ENCODE measurements at regions not wholly inside any gene's neighbourhood (a gene's known extent, or its start where the extent isn't known, plus 50 kb on each side); places are given as distances from the start of the nearest gene placed in this dataset.

DNA sequence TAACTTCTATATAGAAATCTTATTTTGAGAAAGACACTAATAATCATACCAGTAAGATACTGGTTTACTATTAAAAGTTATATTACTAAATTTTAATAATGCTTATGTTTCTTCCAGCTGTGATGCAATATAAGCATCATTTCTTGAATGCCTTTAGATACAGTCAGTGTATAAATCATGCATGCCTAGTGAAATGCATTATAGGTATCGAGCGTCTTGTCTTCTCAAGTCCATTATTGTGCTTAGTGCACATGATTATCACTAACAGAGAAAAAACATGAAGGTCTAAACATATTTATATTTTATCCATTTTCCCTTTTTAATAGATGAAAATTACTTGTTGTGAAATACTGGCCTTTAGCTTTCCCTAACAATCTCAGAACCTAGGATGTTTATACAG, 1021.5 kb upstream of the AGA start:
- FAIRE-seq (no peak), ATAC-seq (no peak), DNase-seq (ENCODE audit: low read depth, low spot score) (no peak)
- 22% methylated on average over 2 of the region's 2 CpGs for WGBS (ENCODE audit: insufficient coverage, insufficient replicate concordance, low lambda C conversion rate, missing lambda C conversion rate)
- Histone ChIP-seq H3K36me3 (ENCODE audit: control insufficient read depth in 2 of 2, insufficient read depth in 2 of 2, low read length in 1 of 2) (no peaks in the 10 kb centered on the region), H2AFZ (ENCODE audit: control insufficient read depth, low read depth, low read length) (no peak overlapping the region), H4K20me1 (ENCODE audit: control insufficient read depth, insufficient read depth) (no peaks in the 10 kb centered on the region), H3K4me1 (ENCODE audit: control insufficient read depth, insufficient read depth, low read length) (no peaks in the 10 kb centered on the region), H3K79me2 (ENCODE audit: control insufficient read depth, insufficient read depth, low read length) (no peaks in the 10 kb centered on the region), H3K27me3 (replicated peaks in 1 of 2; ENCODE audit: control insufficient read depth in 2 of 2, insufficient read depth in 2 of 2, low read length in 1 of 2) (no peaks in the 10 kb centered on the region), H3K9me3 (replicated peaks; ENCODE audit: control insufficient read depth, insufficient read depth, low read length) (no peaks in the 10 kb centered on the region), H3K27ac (ENCODE audit: control insufficient read depth, insufficient read depth) (no peak overlapping the region), H3K4me3 (no peak overlapping the region), H3K9ac (ENCODE audit: control insufficient read depth, insufficient read depth, low read length) (no peak overlapping the region), H3K4me2 (ENCODE audit: control insufficient read depth, insufficient read depth) (no peak overlapping the region)
- ChIA-PET SMC1A (ENCODE audit: uncharacterized antibody, unreplicated experiment) (no interaction called here), CTCF (interaction anchor here (1.2 kb wide), 1 partner anchor 12 kb away, joined by 3 read pairs; no protein-coding TSS in a partner anchor), POLR2A (no interaction called here), RAD21 (ENCODE audit: unreplicated experiment) (no interaction called here)
- intact Hi-C loops (cut with micrococcal nuclease; ENCODE audit: unreplicated experiment): no loop called here
- in situ Hi-C loops (cut with MboI): no loop called here
- BruUV-seq (replicated peaks): no TSS peak
- no peak for TF ChIP-seq SP1 (IDR thresholded peaks at IDR 0.05; ENCODE audit: low read depth, low read length)
- TF ChIP-seq, protein P1, sequence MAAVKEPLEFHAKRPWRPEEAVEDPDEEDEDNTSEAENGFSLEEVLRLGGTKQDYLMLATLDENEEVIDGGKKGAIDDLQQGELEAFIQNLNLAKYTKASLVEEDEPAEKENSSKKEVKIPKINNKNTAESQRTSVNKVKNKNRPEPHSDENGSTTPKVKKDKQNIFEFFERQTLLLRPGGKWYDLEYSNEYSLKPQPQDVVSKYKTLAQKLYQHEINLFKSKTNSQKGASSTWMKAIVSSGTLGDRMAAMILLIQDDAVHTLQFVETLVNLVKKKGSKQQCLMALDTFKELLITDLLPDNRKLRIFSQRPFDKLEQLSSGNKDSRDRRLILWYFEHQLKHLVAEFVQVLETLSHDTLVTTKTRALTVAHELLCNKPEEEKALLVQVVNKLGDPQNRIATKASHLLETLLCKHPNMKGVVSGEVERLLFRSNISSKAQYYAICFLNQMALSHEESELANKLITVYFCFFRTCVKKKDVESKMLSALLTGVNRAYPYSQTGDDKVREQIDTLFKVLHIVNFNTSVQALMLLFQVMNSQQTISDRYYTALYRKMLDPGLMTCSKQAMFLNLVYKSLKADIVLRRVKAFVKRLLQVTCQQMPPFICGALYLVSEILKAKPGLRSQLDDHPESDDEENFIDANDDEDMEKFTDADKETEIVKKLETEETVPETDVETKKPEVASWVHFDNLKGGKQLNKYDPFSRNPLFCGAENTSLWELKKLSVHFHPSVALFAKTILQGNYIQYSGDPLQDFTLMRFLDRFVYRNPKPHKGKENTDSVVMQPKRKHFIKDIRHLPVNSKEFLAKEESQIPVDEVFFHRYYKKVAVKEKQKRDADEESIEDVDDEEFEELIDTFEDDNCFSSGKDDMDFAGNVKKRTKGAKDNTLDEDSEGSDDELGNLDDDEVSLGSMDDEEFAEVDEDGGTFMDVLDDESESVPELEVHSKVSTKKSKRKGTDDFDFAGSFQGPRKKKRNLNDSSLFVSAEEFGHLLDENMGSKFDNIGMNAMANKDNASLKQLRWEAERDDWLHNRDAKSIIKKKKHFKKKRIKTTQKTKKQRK (IDR thresholded peaks at IDR 0.05; ENCODE audit: low read depth, low read length): no peak
- TF ChIP-seq RCOR1 (conservative IDR thresholded peaks at IDR 0.05; ENCODE audit: low read depth, low read length): no peak
- TF ChIP-seq STAT1 (conservative IDR thresholded peaks at IDR 0.05): no peak
- TF ChIP-seq, protein P2, sequence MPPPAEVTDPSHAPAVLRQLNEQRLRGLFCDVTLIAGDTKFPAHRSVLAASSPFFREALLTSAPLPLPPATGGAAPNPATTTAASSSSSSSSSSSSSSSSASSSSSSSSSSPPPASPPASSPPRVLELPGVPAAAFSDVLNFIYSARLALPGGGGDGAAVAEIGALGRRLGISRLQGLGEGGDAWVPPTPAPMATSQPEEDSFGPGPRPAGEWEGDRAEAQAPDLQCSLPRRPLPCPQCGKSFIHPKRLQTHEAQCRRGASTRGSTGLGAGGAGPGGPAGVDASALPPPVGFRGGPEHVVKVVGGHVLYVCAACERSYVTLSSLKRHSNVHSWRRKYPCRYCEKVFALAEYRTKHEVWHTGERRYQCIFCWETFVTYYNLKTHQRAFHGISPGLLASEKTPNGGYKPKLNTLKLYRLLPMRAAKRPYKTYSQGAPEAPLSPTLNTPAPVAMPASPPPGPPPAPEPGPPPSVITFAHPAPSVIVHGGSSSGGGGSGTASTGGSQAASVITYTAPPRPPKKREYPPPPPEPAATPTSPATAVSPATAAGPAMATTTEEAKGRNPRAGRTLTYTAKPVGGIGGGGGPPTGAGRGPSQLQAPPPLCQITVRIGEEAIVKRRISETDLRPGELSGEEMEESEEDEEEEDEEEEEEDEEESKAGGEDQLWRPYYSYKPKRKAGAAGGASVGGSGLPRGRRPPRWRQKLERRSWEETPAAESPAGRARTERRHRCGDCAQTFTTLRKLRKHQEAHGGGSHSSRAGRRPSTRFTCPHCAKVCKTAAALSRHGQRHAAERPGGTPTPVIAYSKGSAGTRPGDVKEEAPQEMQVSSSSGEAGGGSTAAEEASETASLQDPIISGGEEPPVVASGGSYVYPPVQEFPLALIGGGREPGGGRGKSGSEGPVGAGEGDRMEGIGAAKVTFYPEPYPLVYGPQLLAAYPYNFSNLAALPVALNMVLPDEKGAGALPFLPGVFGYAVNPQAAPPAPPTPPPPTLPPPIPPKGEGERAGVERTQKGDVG (CRISPR knock-in tag; IDR thresholded peaks at IDR 0.05): no peak
- no peak for TF ChIP-seq CEBPB (IDR thresholded peaks at IDR 0.05; ENCODE audit: borderline replicate concordance in 1 of 2, low read depth in 2 of 2, low read length in 2 of 2)
- TF ChIP-seq TCF7 (IDR thresholded peaks at IDR 0.05; ENCODE audit: borderline replicate concordance): no peak
- TF ChIP-seq CBX3 (IDR thresholded peaks at IDR 0.05; ENCODE audit: borderline replicate concordance, low read depth): no peak
- no peak for TF ChIP-seq HDGF (IDR thresholded peaks at IDR 0.05)
- TF ChIP-seq CREM (IDR thresholded peaks at IDR 0.05; ENCODE audit: low read depth): no peak
- TF ChIP-seq EZH2 (IDR thresholded peaks at IDR 0.05; ENCODE audit: borderline replicate concordance, control insufficient read depth, low read depth, low read length): no peak
- TF ChIP-seq, protein P3, sequence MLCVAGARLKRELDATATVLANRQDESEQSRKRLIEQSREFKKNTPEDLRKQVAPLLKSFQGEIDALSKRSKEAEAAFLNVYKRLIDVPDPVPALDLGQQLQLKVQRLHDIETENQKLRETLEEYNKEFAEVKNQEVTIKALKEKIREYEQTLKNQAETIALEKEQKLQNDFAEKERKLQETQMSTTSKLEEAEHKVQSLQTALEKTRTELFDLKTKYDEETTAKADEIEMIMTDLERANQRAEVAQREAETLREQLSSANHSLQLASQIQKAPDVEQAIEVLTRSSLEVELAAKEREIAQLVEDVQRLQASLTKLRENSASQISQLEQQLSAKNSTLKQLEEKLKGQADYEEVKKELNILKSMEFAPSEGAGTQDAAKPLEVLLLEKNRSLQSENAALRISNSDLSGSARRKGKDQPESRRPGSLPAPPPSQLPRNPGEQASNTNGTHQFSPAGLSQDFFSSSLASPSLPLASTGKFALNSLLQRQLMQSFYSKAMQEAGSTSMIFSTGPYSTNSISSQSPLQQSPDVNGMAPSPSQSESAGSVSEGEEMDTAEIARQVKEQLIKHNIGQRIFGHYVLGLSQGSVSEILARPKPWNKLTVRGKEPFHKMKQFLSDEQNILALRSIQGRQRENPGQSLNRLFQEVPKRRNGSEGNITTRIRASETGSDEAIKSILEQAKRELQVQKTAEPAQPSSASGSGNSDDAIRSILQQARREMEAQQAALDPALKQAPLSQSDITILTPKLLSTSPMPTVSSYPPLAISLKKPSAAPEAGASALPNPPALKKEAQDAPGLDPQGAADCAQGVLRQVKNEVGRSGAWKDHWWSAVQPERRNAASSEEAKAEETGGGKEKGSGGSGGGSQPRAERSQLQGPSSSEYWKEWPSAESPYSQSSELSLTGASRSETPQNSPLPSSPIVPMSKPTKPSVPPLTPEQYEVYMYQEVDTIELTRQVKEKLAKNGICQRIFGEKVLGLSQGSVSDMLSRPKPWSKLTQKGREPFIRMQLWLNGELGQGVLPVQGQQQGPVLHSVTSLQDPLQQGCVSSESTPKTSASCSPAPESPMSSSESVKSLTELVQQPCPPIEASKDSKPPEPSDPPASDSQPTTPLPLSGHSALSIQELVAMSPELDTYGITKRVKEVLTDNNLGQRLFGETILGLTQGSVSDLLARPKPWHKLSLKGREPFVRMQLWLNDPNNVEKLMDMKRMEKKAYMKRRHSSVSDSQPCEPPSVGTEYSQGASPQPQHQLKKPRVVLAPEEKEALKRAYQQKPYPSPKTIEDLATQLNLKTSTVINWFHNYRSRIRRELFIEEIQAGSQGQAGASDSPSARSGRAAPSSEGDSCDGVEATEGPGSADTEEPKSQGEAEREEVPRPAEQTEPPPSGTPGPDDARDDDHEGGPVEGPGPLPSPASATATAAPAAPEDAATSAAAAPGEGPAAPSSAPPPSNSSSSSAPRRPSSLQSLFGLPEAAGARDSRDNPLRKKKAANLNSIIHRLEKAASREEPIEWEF (IDR thresholded peaks at IDR 0.05; ENCODE audit: insufficient replicate concordance, low read depth, low read length): no peak
- no peak for TF ChIP-seq SRF (IDR thresholded peaks at IDR 0.05; ENCODE audit: low read depth in 2 of 2, low read length in 2 of 2)
- TF ChIP-seq NFYA (IDR thresholded peaks at IDR 0.05; ENCODE audit: borderline replicate concordance, low read depth, low read length): no peak

Data from GM12878 (cell line).